ENCODE measurements at regions not wholly inside any gene's neighbourhood (a gene's known extent, or its start where the extent isn't known, plus 50 kb on each side); places are given as distances from the start of the nearest gene placed in this dataset.

- Histone ChIP-seq H4K20me1 (ENCODE audit: low read depth) (no peaks in the 10 kb centered on the region), H3K9me3 (ENCODE audit: low read depth) (no peaks in the 10 kb centered on the region), H2AFZ (replicated peaks) (no peak overlapping the region), H3K4me3 (no peak overlapping the region), H3K9ac (no peak overlapping the region), H3K27ac (no peak overlapping the region), H3K79me2 (ENCODE audit: low read depth) (no peaks in the 10 kb centered on the region), H3K4me1 (no peaks in the 10 kb centered on the region), H3K4me2 (no peak overlapping the region), H3F3A (ENCODE audit: low read depth) (no peaks in the 10 kb centered on the region), H3K36me3 (no peaks in the 10 kb centered on the region), H3K27me3 (no peaks in the 10 kb centered on the region)
- no peak for DNase-seq (ENCODE audit: low spot score)
- Mint-ChIP-seq H3K4me1 (no peaks in the 10 kb centered on the region), H3K9me3 (no peaks in the 10 kb centered on the region), H3K27ac (no peak overlapping the region), H3K36me3 (no peaks in the 10 kb centered on the region), H3K4me3 (no peak overlapping the region), H3K27me3 (ENCODE audit: insufficient read depth, low read depth) (peaks cover 2% of the 10 kb centered on the region)
- TF ChIP-seq, protein P1, sequence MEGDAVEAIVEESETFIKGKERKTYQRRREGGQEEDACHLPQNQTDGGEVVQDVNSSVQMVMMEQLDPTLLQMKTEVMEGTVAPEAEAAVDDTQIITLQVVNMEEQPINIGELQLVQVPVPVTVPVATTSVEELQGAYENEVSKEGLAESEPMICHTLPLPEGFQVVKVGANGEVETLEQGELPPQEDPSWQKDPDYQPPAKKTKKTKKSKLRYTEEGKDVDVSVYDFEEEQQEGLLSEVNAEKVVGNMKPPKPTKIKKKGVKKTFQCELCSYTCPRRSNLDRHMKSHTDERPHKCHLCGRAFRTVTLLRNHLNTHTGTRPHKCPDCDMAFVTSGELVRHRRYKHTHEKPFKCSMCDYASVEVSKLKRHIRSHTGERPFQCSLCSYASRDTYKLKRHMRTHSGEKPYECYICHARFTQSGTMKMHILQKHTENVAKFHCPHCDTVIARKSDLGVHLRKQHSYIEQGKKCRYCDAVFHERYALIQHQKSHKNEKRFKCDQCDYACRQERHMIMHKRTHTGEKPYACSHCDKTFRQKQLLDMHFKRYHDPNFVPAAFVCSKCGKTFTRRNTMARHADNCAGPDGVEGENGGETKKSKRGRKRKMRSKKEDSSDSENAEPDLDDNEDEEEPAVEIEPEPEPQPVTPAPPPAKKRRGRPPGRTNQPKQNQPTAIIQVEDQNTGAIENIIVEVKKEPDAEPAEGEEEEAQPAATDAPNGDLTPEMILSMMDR (IDR thresholded peaks at IDR 0.05): no peak
- no peak for TF ChIP-seq EZH2phosphoT487 (IDR thresholded peaks at IDR 0.05)
- TF ChIP-seq EZH2 (IDR thresholded peaks at IDR 0.05): no peak
Measured at GRCh38 chr14:49319810-49320209, 266.4 kb downstream of the RPS29 start.

GRCh38 chr14:49315570-49315969 is 270.6 kb downstream of the RPS29 start:
- H3K27me3 Mint-ChIP-seq (ENCODE audit: insufficient read depth, low read depth): no peaks in the 10 kb centered on the region
- Histone ChIP-seq H4K20me1 (ENCODE audit: low read depth) (no peaks in the 10 kb centered on the region), H3F3A (ENCODE audit: low read depth) (no peaks in the 10 kb centered on the region), H3K79me2 (ENCODE audit: low read depth) (no peaks in the 10 kb centered on the region), H3K27ac (no peak overlapping the region), H3K4me3 (no peak overlapping the region), H3K9ac (no peak overlapping the region), H2AFZ (replicated peaks) (no peak overlapping the region), H3K27me3 (no peaks in the 10 kb centered on the region), H3K4me2 (no peak overlapping the region), H3K36me3 (no peaks in the 10 kb centered on the region), H3K9me3 (ENCODE audit: low read depth) (no peaks in the 10 kb centered on the region), H3K4me1 (no peaks in the 10 kb centered on the region)
- no peaks in the 10 kb centered on the region for H3K9me3 Mint-ChIP-seq
- no peak overlapping the region for H3K4me3 Mint-ChIP-seq
- H3K36me3 Mint-ChIP-seq: no peaks in the 10 kb centered on the region
- TF ChIP-seq EZH2 (IDR thresholded peaks at IDR 0.05) (no peak), EZH2phosphoT487 (IDR thresholded peaks at IDR 0.05) (no peak)
- TF ChIP-seq, protein P1 (IDR thresholded peaks at IDR 0.05): no peak
- no peak for DNase-seq (ENCODE audit: low spot score)
- no peaks in the 10 kb centered on the region for H3K4me1 Mint-ChIP-seq
- no peak overlapping the region for H3K27ac Mint-ChIP-seq

DNA sequence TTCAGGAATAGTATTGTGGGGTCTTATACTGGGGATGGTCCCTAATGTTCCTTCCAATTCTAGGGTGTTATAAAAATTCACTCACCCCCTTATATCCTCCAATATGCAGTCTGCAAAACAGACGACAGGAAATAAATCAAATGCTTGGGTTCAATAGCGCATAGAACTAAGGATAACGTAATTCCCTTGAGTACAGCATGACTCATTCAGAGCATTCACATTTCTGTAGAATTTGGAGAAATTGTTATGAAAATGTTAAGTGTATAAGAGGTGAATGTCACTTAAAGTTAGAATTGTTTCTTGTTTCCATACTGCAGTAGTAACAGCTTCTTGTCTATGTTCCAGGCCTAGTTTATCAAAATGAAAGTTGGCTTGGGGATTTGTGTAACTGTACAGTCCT is 271.4 kb downstream of the RPS29 start:
- Histone ChIP-seq H3K4me3 (no peak overlapping the region), H3F3A (ENCODE audit: low read depth) (no peaks in the 10 kb centered on the region), H3K9me3 (ENCODE audit: low read depth) (no peaks in the 10 kb centered on the region), H3K27me3 (no peaks in the 10 kb centered on the region), H4K20me1 (ENCODE audit: low read depth) (no peaks in the 10 kb centered on the region), H3K9ac (no peak overlapping the region), H3K4me2 (no peak overlapping the region), H3K79me2 (ENCODE audit: low read depth) (no peaks in the 10 kb centered on the region), H3K36me3 (no peaks in the 10 kb centered on the region), H3K4me1 (no peaks in the 10 kb centered on the region), H3K27ac (no peak overlapping the region), H2AFZ (replicated peaks) (no peak overlapping the region)
- no peaks in the 10 kb centered on the region for H3K9me3 Mint-ChIP-seq
- H3K4me3 Mint-ChIP-seq: no peak overlapping the region
- H3K27ac Mint-ChIP-seq: no peak overlapping the region
- no peaks in the 10 kb centered on the region for H3K36me3 Mint-ChIP-seq
- no peaks in the 10 kb centered on the region for H3K27me3 Mint-ChIP-seq (ENCODE audit: insufficient read depth, low read depth)
- no peak for DNase-seq (ENCODE audit: low spot score)
- TF ChIP-seq EZH2phosphoT487 (IDR thresholded peaks at IDR 0.05) (no peak), EZH2 (IDR thresholded peaks at IDR 0.05) (no peak)
- TF ChIP-seq, protein P1 (IDR thresholded peaks at IDR 0.05): no peak
- no peaks in the 10 kb centered on the region for H3K4me1 Mint-ChIP-seq

Data from neural progenitor cell (in vitro differentiated cells).